Colonic mucosa (tissue), 4 donors: ENCODE measurements at regions not wholly inside any gene's neighbourhood (a gene's known extent, or its start where the extent isn't known, plus 50 kb on each side); places are given as distances from the start of the nearest gene placed in this dataset.

Experiments used
- DNase-seq: peaks from one replicate; pipeline ENCODE4 v3.0.0-alpha.2; 2020
- H3K27ac ChIP-seq: fragments of 200-600 bp; one replicate; pipeline ENCODE4 v1.8.0; 2021
- H3K27me3 ChIP-seq: fragments of 200-600 bp; one replicate; pipeline ENCODE4 v1.8.0; 2021
- H3K36me3 ChIP-seq: fragments of 200-600 bp; one replicate; pipeline ENCODE4 v1.8.0; 2021
- H3K4me1 ChIP-seq: fragments of 200-600 bp; one replicate; pipeline ENCODE4 v1.8.0; 2021; ENCODE audit warnings: mild to moderate bottlenecking
- H3K4me3 ChIP-seq: fragments of 200-600 bp; one replicate; pipeline ENCODE4 v1.8.0; 2021
- H3K9ac ChIP-seq, 2 donors: one replicate each; pipeline ENCODE4 v1.7.0; 2013; ENCODE audit warnings: control low read depth in 2 of 2, low read depth in 2 of 2, low read length in 2 of 2
- H3K9me3 ChIP-seq: fragments of 200-600 bp; one replicate; pipeline ENCODE4 v1.8.0; 2021
- intact Hi-C: fragments of 100-400 bp; cut with DNase I; formaldehyde crosslinking; loops from one replicate; pipeline ENCODE4 v1.14.1; 2022
- TF ChIP-seq, protein P1 (sequence below): fragments of 200-600 bp; IDR thresholded peaks from one replicate; pipeline ENCODE4 v1.8.0; 2022; ENCODE audit warnings: antibody characterized with exemption, mild to moderate bottlenecking
- donor health status: healthy.
- donor health status: DM: no; HTN: no; CAD: no.
- donor health status: DM: no; HTN: no; CAD: no.

- no peaks in the 10 kb centered on the region for H3K27me3 ChIP-seq
- H3K9me3 ChIP-seq: no peaks in the 10 kb centered on the region
- intact Hi-C loops: no loop called here
- H3K27ac ChIP-seq: no peak overlapping the region
- TF ChIP-seq, protein P1, sequence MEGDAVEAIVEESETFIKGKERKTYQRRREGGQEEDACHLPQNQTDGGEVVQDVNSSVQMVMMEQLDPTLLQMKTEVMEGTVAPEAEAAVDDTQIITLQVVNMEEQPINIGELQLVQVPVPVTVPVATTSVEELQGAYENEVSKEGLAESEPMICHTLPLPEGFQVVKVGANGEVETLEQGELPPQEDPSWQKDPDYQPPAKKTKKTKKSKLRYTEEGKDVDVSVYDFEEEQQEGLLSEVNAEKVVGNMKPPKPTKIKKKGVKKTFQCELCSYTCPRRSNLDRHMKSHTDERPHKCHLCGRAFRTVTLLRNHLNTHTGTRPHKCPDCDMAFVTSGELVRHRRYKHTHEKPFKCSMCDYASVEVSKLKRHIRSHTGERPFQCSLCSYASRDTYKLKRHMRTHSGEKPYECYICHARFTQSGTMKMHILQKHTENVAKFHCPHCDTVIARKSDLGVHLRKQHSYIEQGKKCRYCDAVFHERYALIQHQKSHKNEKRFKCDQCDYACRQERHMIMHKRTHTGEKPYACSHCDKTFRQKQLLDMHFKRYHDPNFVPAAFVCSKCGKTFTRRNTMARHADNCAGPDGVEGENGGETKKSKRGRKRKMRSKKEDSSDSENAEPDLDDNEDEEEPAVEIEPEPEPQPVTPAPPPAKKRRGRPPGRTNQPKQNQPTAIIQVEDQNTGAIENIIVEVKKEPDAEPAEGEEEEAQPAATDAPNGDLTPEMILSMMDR: no peak
- H3K4me3 ChIP-seq: no peak overlapping the region
- no peaks in the 10 kb centered on the region for H3K36me3 ChIP-seq
- no peak for DNase-seq
- H3K4me1 ChIP-seq: no peaks in the 10 kb centered on the region
- H3K9ac ChIP-seq: no peak overlapping the region
These were observed 167.9 kb upstream of the KCNG1 start for GRCh38 chr20:51190783-51191180.

DNA sequence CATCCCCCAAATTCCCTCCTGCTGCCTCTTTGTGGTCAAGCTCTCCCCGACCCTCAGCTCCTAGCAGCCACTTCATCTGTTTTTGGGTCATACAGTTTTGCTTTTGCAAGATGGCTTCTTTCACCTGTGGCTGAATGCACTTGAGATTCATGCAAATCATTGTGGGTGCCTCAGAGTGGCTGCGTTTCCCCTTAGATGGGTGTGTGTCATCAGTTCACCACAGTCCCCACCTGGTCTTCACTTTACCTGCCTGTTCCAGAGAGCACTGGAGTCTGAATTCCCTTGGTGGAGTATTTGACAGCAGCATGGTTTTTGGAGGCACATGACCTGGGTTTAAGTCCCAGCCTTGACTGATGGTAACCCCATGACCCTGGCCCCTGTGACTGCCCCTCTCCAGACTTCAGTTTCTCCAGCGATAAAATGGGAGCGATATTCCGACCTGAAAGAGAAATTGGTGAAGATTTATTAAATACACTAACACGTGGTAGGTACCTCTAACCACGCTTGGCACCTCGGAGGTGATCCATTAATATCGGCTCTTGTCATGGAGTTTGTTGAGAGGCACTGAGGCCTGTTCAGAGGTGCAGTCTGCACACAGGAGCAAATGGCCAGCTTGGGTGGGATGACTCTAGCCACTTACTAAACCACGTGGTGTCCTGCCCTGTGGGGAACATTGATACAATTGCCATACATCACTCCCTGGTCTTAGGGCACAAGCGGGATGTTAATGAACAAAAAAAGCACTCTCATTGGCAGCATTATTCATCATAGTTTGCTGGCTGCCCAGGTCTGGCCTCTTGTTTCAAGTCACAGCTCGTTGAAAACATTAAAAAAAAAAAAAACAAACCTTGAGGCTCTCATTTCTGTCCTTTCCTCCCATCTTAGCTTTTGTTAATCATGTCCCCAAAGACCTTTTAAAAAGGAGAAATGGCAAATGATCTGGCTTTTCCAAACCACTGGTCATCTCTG is 167.2 kb upstream of the KCNG1 start:
- H3K9ac ChIP-seq: no peak overlapping the region
- no peaks in the 10 kb centered on the region for H3K27me3 ChIP-seq
- H3K4me3 ChIP-seq: no peak overlapping the region
- TF ChIP-seq, protein P1: no peak
- H3K27ac ChIP-seq: no peak overlapping the region
- intact Hi-C loops: no loop called here
- H3K36me3 ChIP-seq: no peaks in the 10 kb centered on the region
- no peak for DNase-seq
- H3K4me1 ChIP-seq: no peaks in the 10 kb centered on the region
- H3K9me3 ChIP-seq: no peaks in the 10 kb centered on the region

- TF ChIP-seq, protein P1: no peak
- Histone ChIP-seq H3K9ac (no peak overlapping the region), H3K27me3 (no peaks in the 10 kb centered on the region), H3K9me3 (no peaks in the 10 kb centered on the region), H3K4me1 (no peaks in the 10 kb centered on the region), H3K4me3 (no peak overlapping the region), H3K36me3 (no peaks in the 10 kb centered on the region), H3K27ac (no peak overlapping the region)
- DNase-seq: no peak
- intact Hi-C loops: no loop called here
These were observed 166.0 kb upstream of the KCNG1 start for GRCh38 chr20:51188941-51189340.

GRCh38 chr20:51187261-51187660 is 164.4 kb upstream of the KCNG1 start:
- no peak for DNase-seq
- Histone ChIP-seq H3K4me3 (no peak overlapping the region), H3K9me3 (no peaks in the 10 kb centered on the region), H3K4me1 (no peaks in the 10 kb centered on the region), H3K9ac (no peak overlapping the region), H3K36me3 (no peaks in the 10 kb centered on the region), H3K27me3 (no peaks in the 10 kb centered on the region), H3K27ac (no peak overlapping the region)
- intact Hi-C loops: no loop called here
- TF ChIP-seq, protein P1: no peak

GRCh38 chr20:51185861-51186260 is 163.0 kb upstream of the KCNG1 start:
- Histone ChIP-seq H3K4me1 (no peaks in the 10 kb centered on the region), H3K9me3 (no peaks in the 10 kb centered on the region), H3K36me3 (no peaks in the 10 kb centered on the region), H3K9ac (no peak overlapping the region), H3K27ac (no peak overlapping the region), H3K4me3 (no peak overlapping the region), H3K27me3 (no peaks in the 10 kb centered on the region)
- TF ChIP-seq, protein P1: no peak
- DNase-seq: no peak
- intact Hi-C loops: no loop called here
